ENCODE measurements at regions not wholly inside any gene's neighbourhood (a gene's known extent, or its start where the extent isn't known, plus 50 kb on each side); places are given as distances from the start of the nearest gene placed in this dataset.

GRCh38 chr3:194246709-194247349 is 104.3 kb downstream of the CPN2 start:
- no peak overlapping the region for H3K4me3 ChIP-seq (ENCODE audit: low read depth, low read length)
- TF ChIP-seq, protein P1, sequence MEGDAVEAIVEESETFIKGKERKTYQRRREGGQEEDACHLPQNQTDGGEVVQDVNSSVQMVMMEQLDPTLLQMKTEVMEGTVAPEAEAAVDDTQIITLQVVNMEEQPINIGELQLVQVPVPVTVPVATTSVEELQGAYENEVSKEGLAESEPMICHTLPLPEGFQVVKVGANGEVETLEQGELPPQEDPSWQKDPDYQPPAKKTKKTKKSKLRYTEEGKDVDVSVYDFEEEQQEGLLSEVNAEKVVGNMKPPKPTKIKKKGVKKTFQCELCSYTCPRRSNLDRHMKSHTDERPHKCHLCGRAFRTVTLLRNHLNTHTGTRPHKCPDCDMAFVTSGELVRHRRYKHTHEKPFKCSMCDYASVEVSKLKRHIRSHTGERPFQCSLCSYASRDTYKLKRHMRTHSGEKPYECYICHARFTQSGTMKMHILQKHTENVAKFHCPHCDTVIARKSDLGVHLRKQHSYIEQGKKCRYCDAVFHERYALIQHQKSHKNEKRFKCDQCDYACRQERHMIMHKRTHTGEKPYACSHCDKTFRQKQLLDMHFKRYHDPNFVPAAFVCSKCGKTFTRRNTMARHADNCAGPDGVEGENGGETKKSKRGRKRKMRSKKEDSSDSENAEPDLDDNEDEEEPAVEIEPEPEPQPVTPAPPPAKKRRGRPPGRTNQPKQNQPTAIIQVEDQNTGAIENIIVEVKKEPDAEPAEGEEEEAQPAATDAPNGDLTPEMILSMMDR (IDR thresholded peaks at IDR 0.05; ENCODE audit: insufficient read depth in 1 of 2, low read depth in 1 of 2, low read length in 1 of 2, severe bottlenecking in 1 of 2, unreplicated experiment in 1 of 2): no peak
- no peaks in the 10 kb centered on the region for H3K36me3 Mint-ChIP-seq (ENCODE audit: insufficient read depth, unreplicated experiment)
- H3K27ac Mint-ChIP-seq (ENCODE audit: unreplicated experiment): no peak overlapping the region
- BruUV-seq (replicated peaks): no TSS peak
- H3K27me3 ChIP-seq (replicated peaks; ENCODE audit: control insufficient read depth, insufficient read depth, low read length): no peaks in the 10 kb centered on the region
- H3K4me3 Mint-ChIP-seq (ENCODE audit: unreplicated experiment): no peak overlapping the region
- peaks cover 11% of the 10 kb centered on the region for H3K4me1 Mint-ChIP-seq (ENCODE audit: low read depth, unreplicated experiment)
- intact Hi-C loops (cut with micrococcal nuclease; ENCODE audit: unreplicated experiment): no loop called here
- no peaks in the 10 kb centered on the region for H3K9me3 ChIP-seq
- H3K4me1 ChIP-seq: peaks cover 9% of the 10 kb centered on the region; the same call in 1 of the 2 replicates
- ChIA-PET CTCF (interaction anchor here (0.5 kb wide), 1 partner anchor 240 kb away, joined by 3 read pairs; no protein-coding TSS in a partner anchor), POLR2A (no interaction called here)
- H3K9me3 Mint-ChIP-seq (ENCODE audit: unreplicated experiment): no peaks in the 10 kb centered on the region
- DNase-seq: no peak
- H3K36me3 ChIP-seq (ENCODE audit: control insufficient read depth, insufficient read depth, low read length): no peaks in the 10 kb centered on the region
- no peaks in the 10 kb centered on the region for H3K27me3 Mint-ChIP-seq (ENCODE audit: insufficient read depth, unreplicated experiment)

DNA sequence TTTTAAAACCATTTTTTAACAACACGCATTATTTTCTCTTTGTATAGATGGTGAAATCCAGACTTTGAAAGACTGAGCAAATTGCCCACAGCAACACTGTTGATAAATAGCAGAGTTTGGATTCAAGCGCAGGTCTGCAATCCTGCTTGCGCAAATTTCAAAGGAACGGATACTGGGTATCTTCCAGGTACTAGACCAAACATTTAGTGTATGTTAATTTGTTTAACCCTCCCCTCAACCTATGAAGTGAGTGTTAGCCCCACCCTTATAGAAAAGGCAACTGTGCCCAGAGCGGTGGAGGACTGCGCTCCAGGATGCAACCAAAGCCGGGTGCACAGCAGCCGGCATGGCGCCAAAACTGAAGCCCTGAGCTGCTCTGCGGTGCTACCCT is 103.8 kb downstream of the CPN2 start:
- H3K9me3 ChIP-seq: no peaks in the 10 kb centered on the region
- Mint-ChIP-seq H3K27me3 (ENCODE audit: insufficient read depth, unreplicated experiment) (no peaks in the 10 kb centered on the region), H3K9me3 (ENCODE audit: unreplicated experiment) (no peaks in the 10 kb centered on the region), H3K36me3 (ENCODE audit: insufficient read depth, unreplicated experiment) (no peaks in the 10 kb centered on the region), H3K4me3 (ENCODE audit: unreplicated experiment) (no peak overlapping the region), H3K27ac (ENCODE audit: unreplicated experiment) (no peak overlapping the region), H3K4me1 (ENCODE audit: low read depth, unreplicated experiment) (peaks cover 11% of the 10 kb centered on the region)
- H3K36me3 ChIP-seq (ENCODE audit: control insufficient read depth, insufficient read depth, low read length): no peaks in the 10 kb centered on the region
- no peak for DNase-seq
- H3K27me3 ChIP-seq (replicated peaks; ENCODE audit: control insufficient read depth, insufficient read depth, low read length): no peaks in the 10 kb centered on the region
- POLR2A ChIA-PET: no interaction called here
- TF ChIP-seq, protein P1 (IDR thresholded peaks at IDR 0.05; ENCODE audit: insufficient read depth in 1 of 2, low read depth in 1 of 2, low read length in 1 of 2, severe bottlenecking in 1 of 2, unreplicated experiment in 1 of 2): no peak
- intact Hi-C loops (cut with micrococcal nuclease; ENCODE audit: unreplicated experiment): no loop called here
- BruUV-seq (replicated peaks): no TSS peak
- CTCF ChIA-PET: interaction anchor here (0.5 kb wide), 1 partner anchor 241 kb away, joined by 3 read pairs; no protein-coding TSS in a partner anchor
- no peak overlapping the region for H3K4me3 ChIP-seq (ENCODE audit: low read depth, low read length)
- peaks cover 9% of the 10 kb centered on the region; the same call in 1 of the 2 replicates for H3K4me1 ChIP-seq

DNA sequence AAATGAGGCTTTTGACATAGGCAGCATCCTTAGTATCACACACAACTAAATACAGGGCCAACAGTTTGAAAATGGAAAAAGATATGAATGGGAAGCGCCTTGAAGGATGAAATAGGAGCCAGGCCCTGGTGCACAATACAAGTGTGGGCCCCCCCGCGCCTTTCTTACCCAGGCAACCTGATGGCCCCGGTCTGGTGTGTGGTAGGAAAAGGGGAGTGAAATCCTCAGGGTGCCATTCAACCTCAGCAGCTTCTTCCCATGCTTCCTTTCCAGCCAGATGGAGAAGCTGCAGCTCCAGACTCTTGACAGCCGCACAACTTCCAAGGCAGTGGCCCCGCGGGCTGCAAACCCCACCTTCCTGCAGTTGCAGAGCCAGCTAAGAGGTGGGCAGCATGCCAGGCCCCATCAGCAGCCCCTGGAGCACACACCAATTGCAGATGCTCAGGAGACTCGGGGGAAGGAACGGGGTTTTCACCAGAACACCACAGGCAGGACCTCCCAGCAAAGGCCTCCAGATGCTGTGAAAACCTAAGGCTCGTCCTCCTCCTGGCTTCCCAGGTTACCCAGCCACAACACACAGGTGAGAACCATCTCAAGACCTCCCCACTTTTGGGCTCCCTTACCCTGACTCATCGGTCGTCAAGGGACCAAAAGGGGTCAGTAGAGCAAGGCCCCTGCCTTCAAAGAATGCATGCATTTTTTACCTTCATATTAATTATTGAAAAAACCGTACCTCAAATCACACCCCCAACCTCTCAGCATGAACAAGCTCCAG is 101.6 kb downstream of the CPN2 start:
- no TSS peak for BruUV-seq (replicated peaks)
- Histone ChIP-seq H3K27me3 (replicated peaks; ENCODE audit: control insufficient read depth, insufficient read depth, low read length) (no peaks in the 10 kb centered on the region), H3K36me3 (ENCODE audit: control insufficient read depth, insufficient read depth, low read length) (no peaks in the 10 kb centered on the region), H3K9me3 (no peaks in the 10 kb centered on the region), H3K4me3 (ENCODE audit: low read depth, low read length) (no peak overlapping the region), H3K4me1 (peaks cover 9% of the 10 kb centered on the region; the same call in 1 of the 2 replicates)
- Mint-ChIP-seq H3K27me3 (ENCODE audit: insufficient read depth, unreplicated experiment) (no peaks in the 10 kb centered on the region), H3K9me3 (ENCODE audit: unreplicated experiment) (no peaks in the 10 kb centered on the region), H3K36me3 (ENCODE audit: insufficient read depth, unreplicated experiment) (no peaks in the 10 kb centered on the region), H3K4me1 (ENCODE audit: low read depth, unreplicated experiment) (peaks cover 5% of the 10 kb centered on the region), H3K4me3 (ENCODE audit: unreplicated experiment) (no peak overlapping the region), H3K27ac (ENCODE audit: unreplicated experiment) (no peak overlapping the region)
- TF ChIP-seq, protein P1 (IDR thresholded peaks at IDR 0.05; ENCODE audit: insufficient read depth in 1 of 2, low read depth in 1 of 2, low read length in 1 of 2, severe bottlenecking in 1 of 2, unreplicated experiment in 1 of 2): no peak
- CTCF ChIA-PET: no interaction called here
- intact Hi-C loops (cut with micrococcal nuclease; ENCODE audit: unreplicated experiment): no loop called here
- no peak for DNase-seq
- POLR2A ChIA-PET: no interaction called here

All from Caco-2 (cell line).